GM21576 (cell line): ENCODE measurements at regions not wholly inside any gene's neighbourhood (a gene's known extent, or its start where the extent isn't known, plus 50 kb on each side); places are given as distances from the start of the nearest gene placed in this dataset.
"Not testable (repeated sequence)": the region's sequence is repeated elsewhere in the genome, so short reads cannot be mapped to it uniquely, and the experiment has no call there.

ENCODE experiments used
- ATAC-seq: cut with Tn5 transposase; IDR thresholded peaks from one replicate; pipeline ENCODE4 v1.9.1; 2021; ENCODE audit warnings: mild to moderate bottlenecking, moderate library complexity; ENCODE audit not compliant: unreplicated experiment

DNA sequence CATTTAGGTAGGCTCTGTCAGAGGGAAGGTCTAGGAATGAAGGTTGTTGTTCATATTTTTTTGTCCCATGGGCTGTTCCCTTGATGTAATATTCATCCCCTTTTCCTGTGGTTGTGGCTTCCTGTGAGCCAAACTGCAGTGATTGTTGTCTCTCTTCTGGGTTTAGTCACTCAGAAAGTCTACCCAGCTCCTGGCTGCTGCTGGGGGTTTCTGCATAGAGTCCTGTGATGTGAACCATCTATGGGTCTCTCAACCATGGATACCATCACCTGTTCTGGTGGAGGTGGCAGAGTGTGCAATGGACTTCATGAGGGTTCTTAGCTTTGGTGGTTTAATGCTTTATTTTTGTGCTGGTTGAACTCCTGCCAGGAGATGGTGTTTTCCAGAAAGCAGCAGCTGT lies 122.8 kb downstream of the ZC4H2 start:
- ATAC-seq, result no peak

DNA sequence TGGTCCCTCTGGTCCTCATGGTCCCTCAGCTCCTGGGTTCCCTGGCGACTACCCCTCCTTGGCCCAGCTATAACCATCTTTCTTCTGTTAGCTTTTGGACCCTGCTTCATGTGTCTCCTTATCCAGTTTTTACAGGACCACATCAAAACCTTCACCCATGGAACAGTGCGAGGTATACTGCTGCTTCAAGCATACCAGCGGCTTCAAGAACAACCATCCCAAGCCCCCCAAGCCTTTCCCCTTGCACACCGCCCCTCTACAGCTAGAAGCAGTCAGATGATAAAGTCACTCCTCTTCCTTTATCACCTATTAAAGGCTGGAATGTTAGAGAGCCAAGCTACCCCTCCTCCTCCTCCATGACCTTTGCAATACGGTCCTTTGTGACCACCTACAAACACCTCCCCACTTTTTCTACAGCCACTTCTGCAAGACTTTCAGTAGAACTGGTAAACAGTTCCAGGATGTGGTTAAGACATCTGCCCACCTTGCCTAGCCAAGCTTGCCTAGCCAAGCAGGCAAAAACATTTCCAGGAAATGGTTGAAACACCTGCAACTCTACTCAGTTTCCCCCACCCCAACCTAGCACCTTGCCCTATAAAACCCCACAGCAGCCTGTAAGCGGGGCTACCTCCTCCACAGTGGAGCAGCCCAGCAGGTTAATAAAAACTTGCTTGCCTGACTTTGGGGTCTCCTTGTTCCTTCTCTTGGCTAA lies 125.7 kb downstream of the ZC4H2 start:
- ATAC-seq, result peak; percentile 72

DNA sequence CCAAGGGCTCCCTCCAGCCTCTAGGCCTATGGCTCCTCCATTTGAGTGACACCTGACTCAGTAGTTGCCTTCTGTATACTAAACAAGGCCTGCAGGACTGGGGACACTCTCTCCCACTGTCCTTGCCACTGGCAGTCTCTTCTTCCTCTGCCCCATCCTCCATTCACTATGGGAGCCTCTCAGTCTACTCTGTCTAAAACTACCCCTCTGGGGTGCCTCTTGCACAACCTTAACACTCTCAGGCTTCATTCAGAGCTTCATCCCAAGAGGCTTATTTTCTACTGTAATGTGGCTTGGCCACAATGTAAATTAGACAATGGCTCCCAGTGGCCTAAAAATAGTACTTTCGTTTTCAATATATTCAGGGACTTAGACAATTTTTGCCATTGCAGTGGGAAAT lies 133.0 kb downstream of the ZC4H2 start:
- ATAC-seq, result no peak

DNA sequence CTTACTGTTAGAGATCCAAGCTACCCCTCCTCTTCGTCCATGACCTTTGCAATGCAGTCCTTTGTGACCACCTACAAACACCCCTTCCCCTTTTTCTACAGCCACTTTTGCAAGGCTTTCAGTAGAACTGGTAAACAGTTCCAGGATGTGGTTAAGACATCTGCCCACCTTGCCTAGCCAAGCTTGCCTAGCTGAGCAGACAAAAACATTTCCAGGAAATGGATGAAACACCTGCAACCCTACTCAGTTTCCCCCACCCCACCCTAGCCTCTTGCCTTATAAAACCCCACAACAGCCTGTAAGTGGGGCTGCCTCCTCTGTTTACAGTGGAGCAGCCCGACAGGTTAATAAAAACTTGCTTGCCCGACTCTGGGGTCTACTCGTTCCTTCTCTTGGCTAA lies 133.8 kb downstream of the ZC4H2 start:
- peak; percentile 79 for ATAC-seq

DNA sequence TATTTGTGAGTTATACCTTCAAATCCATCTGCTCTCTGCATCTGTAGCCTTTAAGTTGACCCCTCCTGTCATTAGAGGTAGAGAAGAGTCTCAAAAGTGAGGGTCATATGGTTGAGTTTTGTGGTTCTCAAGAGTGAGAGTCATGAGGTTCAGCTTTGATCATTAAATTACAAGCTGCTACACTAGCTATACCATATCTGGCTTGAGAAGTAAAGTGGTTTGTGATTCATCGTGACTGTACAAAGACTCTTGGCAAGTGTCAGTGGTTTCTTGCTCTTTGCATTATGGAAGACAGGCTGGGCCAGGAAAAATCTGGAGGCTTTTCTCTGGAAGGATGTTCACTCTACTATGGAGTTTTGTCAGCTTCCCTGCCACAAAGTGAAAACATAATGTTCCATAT lies 170.6 kb downstream of the ZC4H2 start:
- no peak for ATAC-seq

DNA sequence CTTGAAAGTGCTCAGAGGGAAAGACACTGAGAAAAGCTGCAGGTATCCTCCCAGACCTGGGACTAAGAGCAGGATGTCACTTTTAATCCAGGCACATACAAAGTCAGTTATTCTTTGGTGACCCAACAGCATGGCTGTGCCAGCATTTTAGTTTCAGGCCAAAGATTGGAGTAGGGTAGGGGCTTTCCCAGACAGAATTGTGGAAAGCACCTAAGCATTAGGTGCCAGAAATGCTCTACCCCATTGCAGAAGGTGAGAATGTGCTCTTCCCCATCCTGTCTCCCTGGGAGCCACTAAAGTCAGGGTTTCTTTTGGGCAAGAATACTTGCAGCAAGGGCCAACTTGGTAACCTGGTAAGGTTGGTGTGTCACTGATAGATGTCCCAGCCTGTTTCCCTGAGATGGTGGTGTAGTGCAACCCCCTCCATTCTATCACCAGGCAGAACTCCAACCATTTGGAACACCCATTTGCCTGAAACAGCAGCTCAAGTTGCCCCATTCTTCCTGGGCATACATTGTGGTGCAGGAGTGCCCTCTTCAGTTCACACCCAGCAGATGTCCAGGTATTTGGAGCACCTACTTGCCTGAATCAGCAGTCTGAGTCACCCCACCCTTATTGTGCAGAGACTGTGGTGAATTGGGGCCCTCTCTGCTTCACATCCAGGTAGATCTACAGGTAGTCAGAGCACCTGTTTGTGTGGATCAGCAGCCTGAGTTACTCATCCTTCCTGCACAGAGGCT lies 183.5 kb downstream of the ZC4H2 start:
- no peak for ATAC-seq

DNA sequence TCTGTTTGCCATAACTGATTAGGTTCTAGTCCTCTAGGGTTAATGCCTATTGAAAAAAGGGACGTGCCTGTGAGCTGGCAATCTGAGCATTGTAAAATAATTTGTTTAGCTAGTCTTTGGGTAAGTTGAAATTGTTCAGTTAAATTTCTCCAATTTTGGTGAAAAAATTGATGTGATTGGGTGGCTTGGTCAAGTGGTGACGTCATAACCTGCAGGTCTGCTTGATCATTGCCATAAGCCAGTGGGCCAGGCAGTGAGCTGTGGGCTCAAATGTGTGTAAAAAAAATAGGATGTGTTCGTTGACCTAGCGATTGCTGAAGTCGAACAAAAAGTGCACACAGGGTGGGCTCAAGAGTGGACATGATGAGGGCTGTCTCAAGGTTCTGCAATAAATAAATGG lies 193.3 kb downstream of the ZC4H2 start:
- no peak for ATAC-seq

DNA sequence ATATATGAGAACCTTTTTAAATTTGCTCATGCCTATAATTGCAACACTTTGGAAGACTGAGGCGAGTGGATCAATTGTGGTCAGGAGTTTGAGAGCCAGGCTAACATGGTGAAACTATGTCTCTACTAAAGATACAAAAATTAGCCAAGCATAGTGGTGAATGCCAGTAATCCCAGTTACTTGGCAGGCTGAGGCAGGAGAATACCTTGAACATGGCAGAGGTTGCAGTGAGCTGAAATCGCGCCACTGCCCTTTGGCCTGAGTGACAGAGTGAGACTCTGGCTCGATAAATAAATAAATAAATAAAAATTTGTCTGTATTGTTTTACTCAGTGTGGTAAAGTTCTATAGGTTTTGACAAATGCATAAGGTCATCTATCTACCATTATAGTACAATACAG lies 218.2 kb downstream of the ZC4H2 start:
- ATAC-seq, result no peak

DNA sequence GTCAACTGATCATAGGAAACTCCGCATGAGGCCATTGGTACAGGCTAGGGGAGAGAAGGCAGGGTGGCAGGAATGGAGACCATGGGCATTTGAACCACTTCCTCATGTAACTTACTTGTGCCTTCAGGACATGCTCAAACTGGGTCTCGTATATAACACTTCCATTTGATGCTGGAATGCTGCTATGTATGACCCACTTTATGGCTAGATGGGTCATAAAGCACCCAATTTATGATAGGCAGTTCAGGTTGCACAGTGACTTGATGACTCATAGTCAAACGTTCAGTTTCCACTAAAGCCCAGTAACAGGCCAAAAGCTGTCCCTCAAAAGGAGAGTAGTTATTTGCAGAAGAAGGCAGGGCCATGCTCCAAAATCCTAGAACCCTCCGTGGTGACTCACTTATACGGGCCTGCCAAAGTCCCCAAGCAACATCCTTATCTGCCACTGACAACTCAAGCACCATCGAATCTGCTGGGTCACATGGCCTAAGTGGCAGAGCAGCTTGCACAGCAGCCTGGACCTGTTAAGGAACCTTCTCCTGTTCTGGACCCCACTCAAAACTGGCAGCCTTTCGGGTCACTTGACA lies 236.4 kb downstream of the ZC4H2 start:
- no peak for ATAC-seq

DNA sequence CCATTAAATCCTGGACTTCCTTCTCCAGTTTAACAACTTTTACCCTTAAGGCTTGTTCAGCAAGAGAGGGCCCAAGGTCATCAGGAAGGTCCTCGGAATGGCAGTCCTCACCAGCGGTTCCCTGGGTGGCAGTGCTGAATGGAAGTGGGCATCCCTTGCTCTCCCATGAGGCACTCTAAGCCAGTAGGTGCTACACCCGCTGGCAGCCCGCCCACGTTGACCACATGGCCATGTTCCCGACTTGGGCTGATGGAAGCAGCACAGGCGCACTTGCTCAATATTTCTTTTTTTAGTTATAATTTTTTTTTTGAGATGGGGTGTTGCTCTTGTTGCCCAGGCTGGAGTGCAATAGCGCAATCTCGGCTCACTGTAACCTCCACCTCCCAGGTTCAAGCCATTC lies 277.9 kb downstream of the ZC4H2 start:
- ATAC-seq, result no peak

DNA sequence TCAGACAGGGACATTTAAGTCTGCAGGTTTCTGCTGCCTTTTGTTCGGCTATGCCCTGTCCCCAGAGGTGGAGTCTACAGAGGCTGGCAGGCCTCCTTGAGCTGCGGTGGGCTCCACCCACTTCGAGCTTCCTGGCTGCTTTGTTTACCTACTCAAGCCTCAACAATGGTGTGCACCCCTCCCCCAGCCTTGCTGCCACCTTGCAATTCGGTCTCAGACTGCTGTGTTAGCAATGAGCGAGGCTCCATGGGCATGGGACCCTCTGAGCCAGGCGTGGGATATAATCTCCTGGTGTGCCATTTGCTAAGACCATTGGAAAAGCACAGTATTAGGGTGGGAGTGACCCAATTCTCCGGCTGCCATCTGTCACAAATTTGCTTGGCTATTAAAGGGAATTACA lies 280.9 kb downstream of the ZC4H2 start:
- not testable (repeated sequence) for ATAC-seq

DNA sequence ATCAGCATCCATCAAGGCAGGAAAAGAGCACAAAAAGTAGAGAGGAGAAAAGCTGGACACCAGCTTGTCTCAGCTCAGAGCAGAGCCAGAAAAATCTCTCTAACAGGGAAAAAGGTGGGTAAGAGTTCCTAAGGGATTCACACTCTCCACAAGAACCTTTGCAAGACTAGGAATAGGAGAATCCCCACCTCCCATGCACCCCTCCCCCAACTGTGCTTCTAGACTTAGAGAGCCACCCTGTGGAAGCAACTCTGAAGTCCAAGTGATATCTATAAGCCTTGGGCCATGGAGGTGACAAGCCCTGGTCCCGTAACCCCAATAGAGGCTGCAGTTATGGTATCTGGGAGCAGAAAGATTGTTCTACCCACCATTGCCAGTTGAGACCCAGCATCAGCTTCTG lies 267.6 kb upstream of the MTMR8 start:
- ATAC-seq, result no peak

DNA sequence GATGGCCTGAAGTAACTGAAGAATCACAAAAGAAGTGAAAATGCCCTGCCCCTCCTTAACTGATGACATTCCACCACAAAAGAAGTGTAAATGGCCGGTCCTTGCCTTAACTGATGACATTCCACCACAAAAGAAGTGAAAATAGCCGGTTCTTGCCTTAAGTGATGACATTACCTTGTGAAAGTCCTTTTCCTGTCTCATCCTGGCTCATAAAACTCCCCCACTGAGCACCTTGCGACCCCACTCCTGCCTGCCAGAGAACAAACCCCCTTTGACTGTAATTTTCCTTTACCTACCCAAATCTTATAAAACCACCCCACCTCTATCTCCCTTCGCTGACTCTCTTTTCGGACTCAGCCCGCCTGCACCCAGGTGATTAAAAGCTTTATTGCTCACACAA lies 262.0 kb upstream of the MTMR8 start:
- not testable (repeated sequence) for ATAC-seq

DNA sequence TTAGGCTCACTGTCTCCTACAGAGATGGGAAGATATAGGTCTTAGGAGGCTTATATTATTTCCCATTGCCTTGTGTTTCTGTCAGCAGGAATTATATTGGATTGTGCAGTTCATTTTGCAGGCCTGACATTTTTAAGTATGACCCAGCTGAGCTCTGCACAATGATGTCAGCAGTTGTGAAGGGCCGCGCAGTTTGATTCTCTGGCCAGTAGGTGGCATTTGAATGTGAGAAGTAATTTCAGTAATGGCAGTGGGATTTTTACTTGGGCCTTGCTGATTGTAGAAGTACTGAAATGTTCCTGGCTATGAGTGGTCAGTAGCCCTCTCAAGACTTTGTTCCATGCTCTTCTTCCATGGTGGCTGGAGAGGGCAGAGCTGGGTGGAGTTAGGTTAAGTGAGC lies 247.2 kb upstream of the MTMR8 start:
- ATAC-seq, result no peak
